Keratinocyte (primary cell): ENCODE measurements at regions not wholly inside any gene's neighbourhood (a gene's known extent, or its start where the extent isn't known, plus 50 kb on each side); places are given as distances from the start of the nearest gene placed in this dataset.

Source experiments
- EZH2 ChIP-seq: IDR thresholded peaks from one replicate; pipeline ENCODE4 v1.6.1; 2012; ENCODE audit warnings: inconsistent platforms, mild to moderate bottlenecking, low read length, moderate library complexity
- TF ChIP-seq, protein P1 (sequence below), 3 experiments: IDR thresholded peaks in 1 of 3; conservative IDR thresholded peaks in 1 of 3; optimal IDR thresholded peaks in 1 of 3; 2 replicates in 2 of 3; 3 replicates in 1 of 3; pipeline versions ENCODE3 to v1.5.1; 2011; ENCODE audit warnings: low read length in 3 of 3, mild to moderate bottlenecking in 3 of 3, moderate library complexity in 2 of 3, control low read depth in 1 of 3, inconsistent platforms in 1 of 3; ENCODE audit not compliant: insufficient read depth in 2 of 3; ENCODE audit errors: extremely low read depth in 1 of 3

DNA sequence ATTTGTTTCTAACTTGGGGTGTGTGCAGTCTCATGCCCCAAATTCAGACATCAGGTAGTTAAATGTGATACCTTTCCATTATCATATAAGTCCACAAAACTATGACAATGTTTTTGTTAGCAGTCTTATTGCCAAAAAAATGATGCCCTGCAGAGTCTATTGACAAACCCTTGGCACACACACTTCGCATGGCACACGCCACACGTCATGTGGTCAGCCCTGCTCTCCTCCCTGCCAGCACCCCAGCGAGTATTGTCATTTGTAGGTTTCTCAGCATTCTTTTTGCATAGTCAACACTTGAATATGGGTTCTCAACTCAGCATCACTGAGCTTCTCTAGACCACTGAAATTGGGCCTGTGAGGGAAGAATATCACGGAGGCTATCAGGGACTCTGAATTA is 356.0 kb downstream of the INHBA start:
- TF ChIP-seq, protein P1, sequence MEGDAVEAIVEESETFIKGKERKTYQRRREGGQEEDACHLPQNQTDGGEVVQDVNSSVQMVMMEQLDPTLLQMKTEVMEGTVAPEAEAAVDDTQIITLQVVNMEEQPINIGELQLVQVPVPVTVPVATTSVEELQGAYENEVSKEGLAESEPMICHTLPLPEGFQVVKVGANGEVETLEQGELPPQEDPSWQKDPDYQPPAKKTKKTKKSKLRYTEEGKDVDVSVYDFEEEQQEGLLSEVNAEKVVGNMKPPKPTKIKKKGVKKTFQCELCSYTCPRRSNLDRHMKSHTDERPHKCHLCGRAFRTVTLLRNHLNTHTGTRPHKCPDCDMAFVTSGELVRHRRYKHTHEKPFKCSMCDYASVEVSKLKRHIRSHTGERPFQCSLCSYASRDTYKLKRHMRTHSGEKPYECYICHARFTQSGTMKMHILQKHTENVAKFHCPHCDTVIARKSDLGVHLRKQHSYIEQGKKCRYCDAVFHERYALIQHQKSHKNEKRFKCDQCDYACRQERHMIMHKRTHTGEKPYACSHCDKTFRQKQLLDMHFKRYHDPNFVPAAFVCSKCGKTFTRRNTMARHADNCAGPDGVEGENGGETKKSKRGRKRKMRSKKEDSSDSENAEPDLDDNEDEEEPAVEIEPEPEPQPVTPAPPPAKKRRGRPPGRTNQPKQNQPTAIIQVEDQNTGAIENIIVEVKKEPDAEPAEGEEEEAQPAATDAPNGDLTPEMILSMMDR (optimal IDR thresholded peaks at IDR 0.05 in 1 of 3, IDR thresholded peaks at IDR 0.05 in 1 of 3, conservative IDR thresholded peaks at IDR 0.05 in 1 of 3; ENCODE audit: extremely low read depth in 1 of 3, insufficient read depth in 2 of 3, low read length in 3 of 3), result no peak
- no peak for TF ChIP-seq EZH2
